ENCODE measurements at regions not wholly inside any gene's neighbourhood (a gene's known extent, or its start where the extent isn't known, plus 50 kb on each side); places are given as distances from the start of the nearest gene placed in this dataset.
"Not testable (repeated sequence)": the region's sequence is repeated elsewhere in the genome, so short reads cannot be mapped to it uniquely, and the experiment has no call there.

DNA sequence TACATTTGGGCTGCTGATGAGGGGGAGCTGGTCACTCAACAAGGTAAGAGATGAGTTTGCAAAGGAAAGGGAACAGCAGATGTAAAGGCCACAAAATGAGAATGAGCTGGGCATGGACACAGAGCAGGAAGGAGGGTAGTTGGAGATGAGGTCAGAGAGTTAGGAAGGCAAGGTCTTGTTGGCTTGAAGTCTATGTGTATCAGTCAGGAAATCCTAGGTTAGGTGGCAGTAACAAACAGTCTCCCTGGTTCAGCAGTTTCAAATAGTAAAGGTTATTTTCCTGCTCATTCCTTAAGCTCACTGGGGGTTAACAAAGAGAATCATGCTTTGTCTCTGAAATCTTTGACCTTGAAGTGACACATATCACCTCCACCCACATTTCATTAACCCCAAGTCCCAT lies 58.3 kb upstream of the ARL4C start:
- H3K27me3 ChIP-seq = no peaks in the 10 kb centered on the region
- no peak for DNase-seq (ENCODE audit: low spot score)
- H3K4me1 ChIP-seq = no peaks in the 10 kb centered on the region
- no peaks in the 10 kb centered on the region for H3K9me3 ChIP-seq
- no peak overlapping the region for H3K4me3 ChIP-seq
- H3K36me3 ChIP-seq = no peaks in the 10 kb centered on the region
- no peak overlapping the region for H3K27ac ChIP-seq
- TF ChIP-seq, protein P1, sequence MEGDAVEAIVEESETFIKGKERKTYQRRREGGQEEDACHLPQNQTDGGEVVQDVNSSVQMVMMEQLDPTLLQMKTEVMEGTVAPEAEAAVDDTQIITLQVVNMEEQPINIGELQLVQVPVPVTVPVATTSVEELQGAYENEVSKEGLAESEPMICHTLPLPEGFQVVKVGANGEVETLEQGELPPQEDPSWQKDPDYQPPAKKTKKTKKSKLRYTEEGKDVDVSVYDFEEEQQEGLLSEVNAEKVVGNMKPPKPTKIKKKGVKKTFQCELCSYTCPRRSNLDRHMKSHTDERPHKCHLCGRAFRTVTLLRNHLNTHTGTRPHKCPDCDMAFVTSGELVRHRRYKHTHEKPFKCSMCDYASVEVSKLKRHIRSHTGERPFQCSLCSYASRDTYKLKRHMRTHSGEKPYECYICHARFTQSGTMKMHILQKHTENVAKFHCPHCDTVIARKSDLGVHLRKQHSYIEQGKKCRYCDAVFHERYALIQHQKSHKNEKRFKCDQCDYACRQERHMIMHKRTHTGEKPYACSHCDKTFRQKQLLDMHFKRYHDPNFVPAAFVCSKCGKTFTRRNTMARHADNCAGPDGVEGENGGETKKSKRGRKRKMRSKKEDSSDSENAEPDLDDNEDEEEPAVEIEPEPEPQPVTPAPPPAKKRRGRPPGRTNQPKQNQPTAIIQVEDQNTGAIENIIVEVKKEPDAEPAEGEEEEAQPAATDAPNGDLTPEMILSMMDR (IDR thresholded peaks at IDR 0.05) = no peak

GRCh38 chr2:234553223-234553622 lies 56.3 kb upstream of the ARL4C start:
- H3K9me3 ChIP-seq; DNase-seq (ENCODE audit: low spot score): not testable (repeated sequence)

DNA sequence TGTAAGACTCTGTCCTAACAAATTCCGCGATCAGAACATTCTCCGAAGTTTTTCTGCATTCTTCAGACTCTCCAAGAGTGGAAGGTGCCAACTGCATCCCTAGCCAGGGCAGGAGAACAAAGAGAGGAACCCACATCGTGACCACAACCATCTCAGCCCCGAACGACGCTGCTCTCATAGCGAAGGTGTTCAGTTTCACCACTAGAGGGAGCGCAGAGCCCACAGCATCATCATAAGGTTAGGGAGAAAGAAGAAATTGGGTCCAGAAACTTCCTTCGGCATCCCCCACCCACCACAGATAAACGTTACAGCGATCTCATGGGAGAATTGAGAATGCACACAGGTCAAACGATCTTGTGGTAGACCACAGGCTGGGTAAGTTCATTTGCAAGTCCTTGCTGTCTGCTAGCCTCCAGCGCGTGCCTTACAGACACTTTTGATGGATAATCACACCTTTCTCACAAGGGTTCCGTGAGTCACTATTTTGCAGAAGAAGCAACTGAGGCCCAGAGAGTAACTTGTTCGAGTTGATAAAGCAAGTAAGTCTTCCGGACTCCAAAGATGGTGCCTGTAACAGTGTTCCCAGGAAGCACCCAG lies 53.7 kb upstream of the ARL4C start:
- Histone ChIP-seq H3K4me3 (no peak overlapping the region), H3K36me3 (no peaks in the 10 kb centered on the region), H3K9me3 (no peaks in the 10 kb centered on the region), H3K27ac (no peak overlapping the region), H3K4me1 (no peaks in the 10 kb centered on the region), H3K27me3 (no peaks in the 10 kb centered on the region)
- TF ChIP-seq, protein P1 (IDR thresholded peaks at IDR 0.05) = peak; percentile 87 to 95
- DNase-seq (ENCODE audit: low spot score) = peak; percentile 68

More at GRCh38 chr2:234553223-234553622, 56.3 kb upstream of the ARL4C start:
- not testable (repeated sequence) for H3K27ac ChIP-seq, H3K27me3 ChIP-seq, H3K4me1 ChIP-seq, H3K4me3 ChIP-seq, H3K36me3 ChIP-seq

- Histone ChIP-seq H3K36me3 (no peaks in the 10 kb centered on the region), H3K4me3 (no peak overlapping the region), H3K9me3 (no peaks in the 10 kb centered on the region), H3K27ac (no peak overlapping the region), H3K27me3 (no peaks in the 10 kb centered on the region), H3K4me1 (peaks cover 0 to 3% of the 10 kb centered on the region in 2 donors)
- no peak for DNase-seq (ENCODE audit: low spot score)
- TF ChIP-seq, protein P1 (IDR thresholded peaks at IDR 0.05) = no peak
Observed at GRCh38 chr2:234550056-234550455, 53.2 kb upstream of the ARL4C start.

GRCh38 chr2:234548695-234549420 lies 52.0 kb upstream of the ARL4C start:
- no peaks in the 10 kb centered on the region for H3K27me3 ChIP-seq
- H3K4me1 ChIP-seq = peaks cover 0 to 6% of the 10 kb centered on the region in 2 donors
- no peak overlapping the region for H3K27ac ChIP-seq
- H3K4me3 ChIP-seq = no peak overlapping the region
- DNase-seq (ENCODE audit: low spot score) = no peak
- H3K36me3 ChIP-seq = no peaks in the 10 kb centered on the region
- TF ChIP-seq, protein P1 (IDR thresholded peaks at IDR 0.05) = no peak
- H3K9me3 ChIP-seq = no peaks in the 10 kb centered on the region

- H3K4me1 ChIP-seq = peaks cover 0 to 6% of the 10 kb centered on the region in 2 donors
- no peak overlapping the region for H3K27ac ChIP-seq
- TF ChIP-seq, protein P1 (IDR thresholded peaks at IDR 0.05) = no peak
- DNase-seq (ENCODE audit: low spot score) = no peak
- no peak overlapping the region for H3K4me3 ChIP-seq
- no peaks in the 10 kb centered on the region for H3K36me3 ChIP-seq
- H3K9me3 ChIP-seq = no peaks in the 10 kb centered on the region
- no peaks in the 10 kb centered on the region for H3K27me3 ChIP-seq
Observed at GRCh38 chr2:234546770-234547169, 49.9 kb upstream of the ARL4C start.

Measured in right atrium auricular region (tissue), 2 donors.